H1 (cell line): ENCODE measurements at regions not wholly inside any gene's neighbourhood (a gene's known extent, or its start where the extent isn't known, plus 50 kb on each side); places are given as distances from the start of the nearest gene placed in this dataset.

Experiments used
- ATF3 ChIP-seq: IDR thresholded peaks from 2 replicates; pipeline ENCODE4 v1.6.1; 2011; ENCODE audit warnings: low read depth, mild to moderate bottlenecking, low read length; ENCODE audit not compliant: insufficient read depth
- CHD1 ChIP-seq: IDR thresholded peaks from 2 replicates; pipeline ENCODE4 v1.6.1; 2012; ENCODE audit warnings: low read depth, low read length, improper control_type of control experiment
- CTBP2 ChIP-seq: IDR thresholded peaks from 2 replicates; pipeline ENCODE4 v1.7.0; 2011; ENCODE audit warnings: borderline replicate concordance, mild to moderate bottlenecking, moderate library complexity, mixed read lengths, low read length; ENCODE audit not compliant: insufficient read depth, insufficient read length
- EZH2 ChIP-seq: fragments of 200-600 bp; sonication (generic); IDR thresholded peaks from 2 replicates; pipeline ENCODE4 v1.7.1; 2012; ENCODE audit warnings: low read depth, mild to moderate bottlenecking, moderate library complexity, low read length, inconsistent platforms; ENCODE audit not compliant: severe bottlenecking
- JUN ChIP-seq: IDR thresholded peaks from 2 replicates; pipeline ENCODE4 v1.6.1; 2011; ENCODE audit warnings: low read depth, mild to moderate bottlenecking, improper control_type of control experiment, low read length
- MAX ChIP-seq: IDR thresholded peaks from 2 replicates; pipeline ENCODE4 v1.6.1; 2012; ENCODE audit warnings: inconsistent platforms
- NANOG ChIP-seq: IDR thresholded peaks from 2 replicates; pipeline ENCODE4 v1.6.1; 2011; ENCODE audit warnings: low read length, low read depth, mild to moderate bottlenecking, inconsistent platforms; ENCODE audit not compliant: insufficient read depth, poor library complexity, severe bottlenecking
- NRF1 ChIP-seq: IDR thresholded peaks from 2 replicates; pipeline ENCODE4 v1.6.1; 2011; ENCODE audit warnings: mild to moderate bottlenecking, low read depth, low read length, improper control_type of control experiment
- PHF8 ChIP-seq: fragments of 200-600 bp; sonication (generic); conservative IDR thresholded peaks from 2 replicates; pipeline ENCODE4 v1.7.1; 2012; ENCODE audit warnings: low read depth, mild to moderate bottlenecking, inconsistent platforms, low read length, moderate library complexity
- SP2 ChIP-seq: IDR thresholded peaks from 2 replicates; pipeline ENCODE4 v1.6.1; 2012; ENCODE audit warnings: mild to moderate bottlenecking, low read length, inconsistent platforms

GRCh38 chr11:37788141-37788877, 1190.3 kb upstream of the RAG2 start (continued):
- TF ChIP-seq ATF3: no peak
- no peak for TF ChIP-seq NANOG
- no peak for TF ChIP-seq JUN
- no peak for TF ChIP-seq PHF8
- no peak for TF ChIP-seq NRF1
- no peak for TF ChIP-seq CTBP2
- TF ChIP-seq SP2: no peak
- TF ChIP-seq EZH2: no peak
- TF ChIP-seq CHD1: no peak
- TF ChIP-seq MAX: no peak
